ENCODE measurements at regions not wholly inside any gene's neighbourhood (a gene's known extent, or its start where the extent isn't known, plus 50 kb on each side); places are given as distances from the start of the nearest gene placed in this dataset.
"Not testable (repeated sequence)": the region's sequence is repeated elsewhere in the genome, so short reads cannot be mapped to it uniquely, and the experiment has no call there.

- in situ Hi-C loops (cut with HindIII; ENCODE audit: low pct_unique_long_range_greater_than_20kb, low sequenced_read_pairs), result no loop called here
- no peak for DNase-seq (ENCODE audit: low read depth)
Measured at GRCh38 chr2:21890041-21890440, 766.3 kb downstream of the TDRD15 start.

GRCh38 chr2:21890716-21891115, 766.9 kb downstream of the TDRD15 start:
- DNase-seq (ENCODE audit: low read depth), result no peak
- in situ Hi-C loops (cut with HindIII; ENCODE audit: low pct_unique_long_range_greater_than_20kb, low sequenced_read_pairs), result no loop called here

DNA sequence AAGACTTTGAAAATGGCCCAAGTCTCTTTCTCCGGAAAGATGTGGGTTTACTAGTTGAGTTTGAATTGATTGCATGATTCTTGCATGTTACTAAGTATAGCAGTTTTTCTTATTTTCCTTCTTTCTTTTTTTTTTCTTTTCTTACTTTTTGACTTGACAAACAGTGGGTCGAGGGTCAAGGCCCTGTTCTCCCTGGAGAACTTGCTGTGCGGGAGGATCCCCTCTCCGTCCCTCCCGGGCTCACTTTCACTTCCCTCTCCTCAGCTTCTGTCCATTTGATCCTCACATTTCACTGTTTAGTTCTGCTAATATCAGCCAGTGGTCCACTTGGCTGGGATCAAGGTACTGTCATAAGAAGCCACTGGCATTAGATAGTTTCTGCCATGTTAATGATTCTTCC, 767.4 kb downstream of the TDRD15 start:
- in situ Hi-C loops (cut with HindIII; ENCODE audit: low pct_unique_long_range_greater_than_20kb, low sequenced_read_pairs), result no loop called here
- DNase-seq (ENCODE audit: low read depth), result no peak

DNA sequence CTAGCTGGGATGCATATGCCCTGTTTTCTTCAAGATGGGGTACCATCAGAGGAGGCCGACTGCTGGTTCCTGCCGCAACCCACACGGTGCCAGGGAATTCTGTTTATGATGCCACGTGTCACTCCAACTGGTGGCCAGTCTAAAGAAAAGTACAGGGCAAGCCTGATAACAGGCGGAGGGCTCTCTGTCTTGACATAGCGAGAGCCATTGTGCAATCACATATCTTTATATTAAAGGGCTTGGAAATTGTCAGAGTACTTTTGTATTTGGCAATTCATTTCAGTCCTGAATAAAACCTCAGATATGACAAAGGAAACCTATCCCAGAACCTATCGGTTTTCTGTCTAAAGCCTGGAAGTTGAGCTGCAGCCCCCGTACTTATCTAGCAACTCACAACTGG, 768.4 kb downstream of the TDRD15 start:
- DNase-seq (ENCODE audit: low read depth), result no peak
- in situ Hi-C loops (cut with HindIII; ENCODE audit: low pct_unique_long_range_greater_than_20kb, low sequenced_read_pairs), result no loop called here

- in situ Hi-C loops (cut with HindIII; ENCODE audit: low pct_unique_long_range_greater_than_20kb, low sequenced_read_pairs), result no loop called here
- DNase-seq (ENCODE audit: low read depth), result no peak
Measured at GRCh38 chr2:21895200-21895599, 771.4 kb downstream of the TDRD15 start.

DNA sequence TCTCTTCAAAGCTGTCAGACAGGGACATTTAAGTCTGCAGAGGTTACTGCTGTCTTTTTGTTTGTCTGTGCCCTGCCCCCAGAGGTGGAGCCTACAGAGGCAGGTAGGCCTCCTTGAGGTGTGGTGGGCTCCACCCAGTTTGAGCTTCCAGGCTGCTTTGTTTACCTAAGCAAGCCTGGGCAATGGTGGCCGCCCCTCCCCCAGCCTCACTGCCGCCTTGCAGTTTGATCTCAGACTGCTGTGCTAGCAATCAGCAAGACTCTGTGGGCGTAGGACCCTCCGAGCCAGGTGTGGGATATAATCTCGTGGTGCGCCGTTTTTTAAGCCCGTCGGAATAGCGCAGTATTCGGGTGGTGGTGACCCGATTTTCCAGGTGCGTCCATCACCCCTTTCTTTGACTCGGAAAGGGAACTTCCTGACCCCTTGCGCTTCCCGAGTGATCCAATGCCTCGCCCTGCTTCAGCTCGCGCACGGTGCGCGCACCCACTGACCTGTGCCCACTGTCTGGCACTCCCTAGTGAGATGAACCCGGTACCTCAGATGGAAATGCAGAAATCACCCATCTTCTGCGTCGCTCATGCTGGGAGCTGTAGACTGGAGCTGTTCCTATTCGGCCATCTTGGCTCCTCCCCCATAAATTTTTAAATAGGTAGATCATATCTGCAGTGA, 785.1 kb downstream of the TDRD15 start:
- in situ Hi-C loops (cut with HindIII; ENCODE audit: low pct_unique_long_range_greater_than_20kb, low sequenced_read_pairs); DNase-seq (ENCODE audit: low read depth): not testable (repeated sequence)

DNA sequence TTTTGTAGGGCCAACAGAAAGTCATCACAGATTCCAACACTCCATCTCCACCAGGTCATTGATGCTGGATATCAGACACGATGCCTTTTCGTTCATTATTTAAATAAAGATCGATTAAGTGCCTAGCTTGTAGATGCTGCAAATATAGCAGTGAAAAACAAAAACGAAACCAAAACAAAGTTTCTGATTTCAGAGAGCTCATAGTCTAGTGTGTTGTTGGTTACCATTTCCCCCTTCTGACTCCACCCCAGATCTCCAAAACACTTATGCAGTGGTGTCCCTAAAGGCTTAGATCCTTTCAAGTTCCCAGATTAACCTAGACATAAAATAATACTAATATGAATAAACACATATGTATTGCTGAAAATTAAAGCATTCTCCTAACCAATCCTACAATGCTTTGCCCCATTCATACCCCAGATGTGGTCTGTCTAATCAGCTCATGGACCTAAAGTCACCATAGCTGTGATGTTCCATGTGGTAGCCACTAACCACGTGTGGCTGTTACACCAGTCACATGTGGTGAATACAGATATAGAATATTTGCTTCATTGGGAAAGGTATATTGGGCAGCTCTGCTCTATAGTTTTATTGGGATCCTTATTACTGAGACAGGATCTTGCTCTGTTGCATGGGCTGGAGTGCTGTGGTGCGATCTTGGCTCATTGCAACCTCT, 787.2 kb downstream of the TDRD15 start:
- no peak for DNase-seq (ENCODE audit: low read depth)
- in situ Hi-C loops (cut with HindIII; ENCODE audit: low pct_unique_long_range_greater_than_20kb, low sequenced_read_pairs), result no loop called here

DNA sequence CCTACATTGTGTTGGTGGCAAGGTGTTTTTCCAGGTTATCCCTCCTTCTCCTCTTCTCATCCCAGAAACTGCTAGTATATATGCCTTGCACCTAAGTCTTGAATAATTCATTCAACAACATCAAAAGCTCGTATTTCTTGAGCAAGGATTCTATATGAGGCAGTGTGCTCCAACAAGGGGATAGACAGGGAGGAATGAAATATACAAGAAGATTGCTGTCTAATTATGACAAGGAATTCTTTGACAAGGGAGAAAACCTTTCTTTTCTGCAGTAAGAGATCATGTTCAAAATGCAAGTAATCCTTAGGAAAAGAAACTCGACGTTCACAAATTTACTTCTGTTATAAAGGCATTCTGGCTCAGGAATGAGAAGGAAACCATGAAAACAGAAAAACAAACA, 788.6 kb downstream of the TDRD15 start:
- DNase-seq (ENCODE audit: low read depth), result no peak
- in situ Hi-C loops (cut with HindIII; ENCODE audit: low pct_unique_long_range_greater_than_20kb, low sequenced_read_pairs), result no loop called here

DNA sequence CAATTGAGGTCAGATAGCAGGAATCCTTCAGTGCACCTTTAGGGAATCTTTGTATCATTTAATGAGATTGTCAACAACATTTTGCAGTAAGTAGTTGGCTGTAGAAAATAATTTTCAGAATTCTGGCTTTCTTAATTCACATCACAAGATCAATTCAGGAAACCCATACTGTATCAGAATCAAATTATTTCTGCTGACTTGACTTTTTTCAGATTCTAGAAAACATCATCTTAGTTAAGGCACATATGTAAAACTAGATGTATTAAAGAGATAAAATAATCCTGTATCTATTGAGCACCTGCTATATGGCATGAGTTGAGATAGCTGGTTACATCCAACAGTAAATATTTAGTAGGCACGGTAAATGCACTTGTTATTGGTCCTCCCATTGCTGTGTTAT, 791.4 kb downstream of the TDRD15 start:
- in situ Hi-C loops (cut with HindIII; ENCODE audit: low pct_unique_long_range_greater_than_20kb, low sequenced_read_pairs), result no loop called here
- DNase-seq (ENCODE audit: low read depth), result no peak

DNA sequence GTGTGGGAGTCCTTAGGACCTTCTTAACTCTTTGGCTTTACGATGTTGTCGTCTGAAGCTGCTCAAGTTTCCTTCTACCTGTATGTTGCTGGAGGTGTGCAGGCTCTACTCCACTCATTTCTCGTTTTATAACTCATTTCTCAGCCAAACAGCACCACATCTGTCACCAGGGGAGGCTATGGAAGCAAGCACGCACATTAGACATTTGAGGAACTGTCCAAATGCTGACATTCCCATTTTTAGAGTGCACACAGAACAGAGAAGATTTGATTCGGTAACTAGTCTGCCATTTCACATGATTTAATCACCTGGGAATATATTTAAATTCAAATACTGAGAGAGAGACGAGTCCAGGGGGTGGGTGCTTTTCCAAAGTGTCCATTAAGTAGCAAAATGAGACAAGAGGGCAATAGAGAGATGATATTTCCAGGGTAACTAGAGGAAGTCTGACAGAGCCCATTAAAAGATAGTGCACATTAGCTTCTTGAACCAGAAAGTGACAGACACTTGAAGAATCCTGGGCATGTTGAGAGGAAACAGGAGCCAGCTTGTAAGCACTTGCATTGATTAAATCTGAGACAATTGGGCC, 793.3 kb downstream of the TDRD15 start:
- in situ Hi-C loops (cut with HindIII; ENCODE audit: low pct_unique_long_range_greater_than_20kb, low sequenced_read_pairs), result no loop called here
- peak; percentile 5 for DNase-seq (ENCODE audit: low read depth)

DNA sequence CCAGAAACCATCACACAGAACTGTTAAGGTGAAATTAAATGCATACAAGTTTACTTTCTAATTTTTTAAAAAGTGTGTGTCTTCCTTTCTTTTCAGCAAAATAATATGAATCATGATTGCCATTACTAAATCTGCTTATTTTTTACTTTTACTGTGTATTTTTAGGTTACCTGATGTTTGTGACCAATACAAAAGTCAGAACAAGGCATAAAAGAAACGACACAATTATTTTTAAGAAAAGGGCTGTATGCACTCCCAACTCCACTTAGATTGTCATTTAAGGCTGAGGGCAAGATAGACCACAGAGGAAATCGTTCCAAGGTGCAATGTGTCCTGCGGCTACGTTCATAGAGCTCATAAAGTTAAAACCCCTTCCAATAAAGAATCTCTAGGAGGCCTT, 797.0 kb downstream of the TDRD15 start:
- in situ Hi-C loops (cut with HindIII; ENCODE audit: low pct_unique_long_range_greater_than_20kb, low sequenced_read_pairs), result no loop called here
- DNase-seq (ENCODE audit: low read depth), result no peak

DNA sequence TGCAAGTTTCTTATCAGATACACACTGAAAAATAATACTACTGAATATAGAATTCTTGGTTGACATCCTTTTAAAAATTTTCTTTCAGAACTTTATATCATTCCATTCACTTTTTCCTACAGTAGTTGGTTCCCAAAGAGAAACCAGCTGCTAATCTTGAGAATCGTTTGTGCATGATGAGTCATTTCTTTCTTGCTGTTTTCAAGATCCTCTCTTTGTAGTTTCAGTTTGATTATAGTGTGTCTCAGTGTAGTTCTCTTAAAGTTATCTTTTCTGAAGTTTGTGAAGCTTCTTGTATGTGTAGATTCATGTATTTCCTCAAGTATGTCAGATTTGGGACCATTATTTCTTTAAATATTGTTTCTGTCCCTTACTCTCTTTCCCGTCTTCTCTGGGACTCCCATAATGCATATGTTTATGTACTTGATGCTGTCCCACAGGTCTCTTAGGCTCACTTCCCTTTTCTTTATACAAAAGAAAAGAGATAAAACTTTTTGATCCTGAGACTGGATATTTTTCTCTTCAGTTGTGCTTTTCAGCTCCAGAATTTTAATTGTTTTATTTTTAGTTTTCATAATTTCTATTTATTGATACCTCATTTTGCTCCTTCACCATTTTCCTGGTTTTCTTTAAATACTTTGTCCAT, 801.0 kb downstream of the TDRD15 start:
- in situ Hi-C loops (cut with HindIII; ENCODE audit: low pct_unique_long_range_greater_than_20kb, low sequenced_read_pairs), result no loop called here

GRCh38 chr2:21928292-21928691, 804.5 kb downstream of the TDRD15 start:
- DNase-seq (ENCODE audit: low read depth), result no peak
- in situ Hi-C loops (cut with HindIII; ENCODE audit: low pct_unique_long_range_greater_than_20kb, low sequenced_read_pairs), result no loop called here

More for the DNA sequence above, 801.0 kb downstream of the TDRD15 start:
- no peak for DNase-seq (ENCODE audit: low read depth)

DNA sequence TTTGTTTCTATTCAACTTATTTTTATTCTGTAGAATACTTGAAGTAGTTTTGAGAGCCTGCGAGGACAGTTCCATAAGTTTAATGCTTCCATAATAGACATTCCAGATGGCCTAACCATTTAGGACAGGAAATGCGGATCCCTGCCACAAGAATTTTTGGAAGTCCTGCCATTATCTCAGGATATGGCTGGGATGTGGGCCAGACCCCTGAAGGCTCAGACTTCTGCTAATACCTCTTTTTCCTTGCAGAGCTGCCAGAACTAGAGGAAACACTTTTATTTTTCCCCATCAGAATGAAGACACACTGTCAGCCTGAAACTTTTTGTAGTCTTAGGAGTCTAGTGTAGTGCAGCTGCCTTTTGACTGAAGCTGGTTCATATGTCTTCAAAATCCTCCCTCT, 806.5 kb downstream of the TDRD15 start:
- in situ Hi-C loops (cut with HindIII; ENCODE audit: low pct_unique_long_range_greater_than_20kb, low sequenced_read_pairs), result no loop called here
- no peak for DNase-seq (ENCODE audit: low read depth)

DNA sequence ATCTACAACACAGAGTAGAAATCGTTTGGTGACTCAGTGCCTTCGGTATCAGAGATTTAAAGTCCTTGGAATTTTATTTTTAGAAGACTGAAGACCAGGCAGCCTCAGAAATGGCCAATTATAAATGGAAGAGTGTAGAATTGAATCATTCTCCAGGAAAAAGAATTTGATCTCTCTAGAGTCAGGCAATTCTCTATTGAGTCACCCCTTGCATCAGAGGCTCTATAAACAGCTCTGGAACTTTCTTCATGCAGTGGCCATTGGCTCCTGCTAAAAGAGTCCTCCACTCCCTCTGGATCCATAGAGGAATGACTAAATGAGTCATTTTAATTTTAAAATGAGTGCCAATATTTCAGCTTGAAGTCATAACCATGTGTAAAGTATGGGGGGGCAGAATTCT, 816.2 kb downstream of the TDRD15 start:
- in situ Hi-C loops (cut with HindIII; ENCODE audit: low pct_unique_long_range_greater_than_20kb, low sequenced_read_pairs), result no loop called here
- no peak for DNase-seq (ENCODE audit: low read depth)

- DNase-seq (ENCODE audit: low read depth), result no peak
- in situ Hi-C loops (cut with HindIII; ENCODE audit: low pct_unique_long_range_greater_than_20kb, low sequenced_read_pairs), result no loop called here
Measured at GRCh38 chr2:21944536-21944935, 820.8 kb downstream of the TDRD15 start.

GRCh38 chr2:21945658-21946057, 821.9 kb downstream of the TDRD15 start:
- in situ Hi-C loops (cut with HindIII; ENCODE audit: low pct_unique_long_range_greater_than_20kb, low sequenced_read_pairs), result no loop called here
- no peak for DNase-seq (ENCODE audit: low read depth)

DNA sequence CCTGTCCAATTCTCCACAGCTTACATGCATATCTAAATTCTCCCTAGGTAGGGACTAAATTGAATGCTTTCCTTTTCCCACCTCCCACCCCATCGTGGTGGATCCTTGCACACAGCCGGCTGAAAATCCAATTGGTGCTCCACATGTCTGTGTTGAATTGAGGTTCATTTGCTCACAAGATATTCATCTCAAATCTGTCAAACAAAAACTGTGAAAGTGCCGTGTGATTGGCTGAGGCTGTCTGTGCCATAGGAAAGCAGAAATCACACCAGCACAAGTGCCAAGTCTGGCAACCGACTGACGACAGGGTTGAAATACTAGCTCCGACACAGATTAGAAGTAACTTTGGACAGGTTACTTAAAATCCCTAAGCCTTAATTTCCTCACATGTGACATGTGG, 823.3 kb downstream of the TDRD15 start:
- DNase-seq (ENCODE audit: low read depth), result no peak
- in situ Hi-C loops (cut with HindIII; ENCODE audit: low pct_unique_long_range_greater_than_20kb, low sequenced_read_pairs), result no loop called here

DNA sequence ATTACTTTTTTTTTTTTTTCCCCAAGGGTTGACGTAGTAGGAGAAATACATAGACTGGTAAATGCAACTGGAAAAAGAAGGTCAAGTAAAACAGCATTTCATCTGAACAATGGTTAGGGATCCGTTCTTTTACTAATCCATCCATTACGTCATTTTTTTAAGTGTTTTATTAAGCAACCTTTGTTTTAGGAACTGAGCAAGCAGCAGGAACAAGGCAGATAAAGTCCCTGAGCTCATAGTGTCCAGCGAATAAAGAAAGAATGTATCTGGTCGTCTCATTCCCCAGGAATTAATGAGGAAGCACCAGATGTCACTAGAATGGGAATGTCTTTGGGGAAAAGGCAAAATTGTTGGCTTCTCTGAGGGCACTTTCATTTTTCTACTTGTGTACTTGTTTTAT, 842.4 kb downstream of the TDRD15 start:
- no peak for DNase-seq (ENCODE audit: low read depth)
- in situ Hi-C loops (cut with HindIII; ENCODE audit: low pct_unique_long_range_greater_than_20kb, low sequenced_read_pairs), result no loop called here
